ENCODE measurements at regions not wholly inside any gene's neighbourhood (a gene's known extent, or its start where the extent isn't known, plus 50 kb on each side); places are given as distances from the start of the nearest gene placed in this dataset.
A peak's percentile ranks its signal among the peaks of the same experiment; 100 is the strongest.

- peak; percentile 78 for DNase-seq (ENCODE audit: unreplicated experiment)
- CTCF ChIA-PET = interaction anchor here (0.6 kb wide), 1 partner anchor 1058 kb away, joined by 3 read pairs; no protein-coding TSS in a partner anchor
- TF ChIP-seq CTCF (IDR thresholded peaks at IDR 0.05; ENCODE audit: unreplicated experiment) = no peak
- H3K27me3 Mint-ChIP-seq (ENCODE audit: insufficient read depth, unreplicated experiment) = no peaks in the 10 kb centered on the region
- TSS peak; percentile 99 for BruUV-seq (replicated peaks)
- no peaks in the 10 kb centered on the region for H3K9me3 Mint-ChIP-seq (ENCODE audit: unreplicated experiment)
- H3K4me3 Mint-ChIP-seq (ENCODE audit: unreplicated experiment) = no peak overlapping the region
- H3K4me1 Mint-ChIP-seq (ENCODE audit: insufficient read depth, unreplicated experiment) = peaks cover 11% of the 10 kb centered on the region
- peaks cover 6% of the 10 kb centered on the region for H3K36me3 Mint-ChIP-seq (ENCODE audit: insufficient read depth, unreplicated experiment)
- intact Hi-C loops (cut with micrococcal nuclease) = loop anchor here (2.0 kb wide), 1 partner anchor 55 kb away; no protein-coding TSS in a partner anchor
- no peak overlapping the region for H3K27ac Mint-ChIP-seq (ENCODE audit: low read depth, unreplicated experiment)
- POLR2A ChIA-PET = interaction anchor here (1.1 to 2.2 kb wide), 2 partner anchors 9 to 48 kb away, joined by 5 to 7 read pairs; no protein-coding TSS in a partner anchor
Measured at GRCh38 chr6:19417713-19418112, 419.5 kb upstream of the ID4 start.

- TF ChIP-seq CTCF (IDR thresholded peaks at IDR 0.05; ENCODE audit: unreplicated experiment) = no peak
- H3K27me3 Mint-ChIP-seq (ENCODE audit: insufficient read depth, unreplicated experiment) = no peaks in the 10 kb centered on the region
- H3K9me3 Mint-ChIP-seq (ENCODE audit: unreplicated experiment) = no peaks in the 10 kb centered on the region
- ChIA-PET POLR2A (no interaction called here), CTCF (interaction anchor here (0.7 to 1.8 kb wide), 2 partner anchors 8 to 12 kb away, joined by 3 to 6 read pairs; no protein-coding TSS in a partner anchor)
- DNase-seq (ENCODE audit: unreplicated experiment) = no peak
- no peak overlapping the region for H3K4me3 Mint-ChIP-seq (ENCODE audit: unreplicated experiment)
- intact Hi-C loops (cut with micrococcal nuclease) = no loop called here
- no TSS peak for BruUV-seq (replicated peaks)
- no peaks in the 10 kb centered on the region for H3K36me3 Mint-ChIP-seq (ENCODE audit: insufficient read depth, unreplicated experiment)
- no peak overlapping the region for H3K27ac Mint-ChIP-seq (ENCODE audit: low read depth, unreplicated experiment)
- no peaks in the 10 kb centered on the region for H3K4me1 Mint-ChIP-seq (ENCODE audit: insufficient read depth, unreplicated experiment)
Measured at GRCh38 chr6:19424853-19425252, 412.3 kb upstream of the ID4 start.

- no peak for DNase-seq (ENCODE audit: unreplicated experiment)
- Mint-ChIP-seq H3K4me1 (ENCODE audit: insufficient read depth, unreplicated experiment) (peaks cover 5% of the 10 kb centered on the region), H3K36me3 (ENCODE audit: insufficient read depth, unreplicated experiment) (no peaks in the 10 kb centered on the region), H3K9me3 (ENCODE audit: unreplicated experiment) (no peaks in the 10 kb centered on the region), H3K27ac (ENCODE audit: low read depth, unreplicated experiment) (no peak overlapping the region), H3K4me3 (ENCODE audit: unreplicated experiment) (no peak overlapping the region), H3K27me3 (ENCODE audit: insufficient read depth, unreplicated experiment) (no peaks in the 10 kb centered on the region)
- TF ChIP-seq CTCF (IDR thresholded peaks at IDR 0.05; ENCODE audit: unreplicated experiment) = no peak
- intact Hi-C loops (cut with micrococcal nuclease) = no loop called here
- CTCF ChIA-PET = no interaction called here
- POLR2A ChIA-PET = interaction anchor here (1.7 kb wide), 1 partner anchor 10 kb away, joined by 5 read pairs; no protein-coding TSS in a partner anchor
- no TSS peak for BruUV-seq (replicated peaks)
Measured at GRCh38 chr6:19427548-19427947, 409.6 kb upstream of the ID4 start.

- BruUV-seq (replicated peaks) = no TSS peak
- POLR2A ChIA-PET = no interaction called here
- Mint-ChIP-seq H3K27ac (ENCODE audit: low read depth, unreplicated experiment) (no peak overlapping the region), H3K36me3 (ENCODE audit: insufficient read depth, unreplicated experiment) (no peaks in the 10 kb centered on the region), H3K4me3 (ENCODE audit: unreplicated experiment) (no peak overlapping the region), H3K4me1 (ENCODE audit: insufficient read depth, unreplicated experiment) (peaks cover 6% of the 10 kb centered on the region), H3K27me3 (ENCODE audit: insufficient read depth, unreplicated experiment) (no peaks in the 10 kb centered on the region), H3K9me3 (ENCODE audit: unreplicated experiment) (peaks cover 7% of the 10 kb centered on the region)
- intact Hi-C loops (cut with micrococcal nuclease) = no loop called here
- TF ChIP-seq CTCF (IDR thresholded peaks at IDR 0.05; ENCODE audit: unreplicated experiment) = no peak
- CTCF ChIA-PET = interaction anchor here (0.6 to 1.8 kb wide), 2 partner anchors 9 to 253 kb away, joined by 3 read pairs; no protein-coding TSS in a partner anchor
- DNase-seq (ENCODE audit: unreplicated experiment) = no peak
Measured at GRCh38 chr6:19432966-19433498, 404.1 kb upstream of the ID4 start.

Data from MCF 10A (cell line).